Epithelial cell of esophagus (primary cell): ENCODE measurements at regions not wholly inside any gene's neighbourhood (a gene's known extent, or its start where the extent isn't known, plus 50 kb on each side); places are given as distances from the start of the nearest gene placed in this dataset.
A peak's percentile ranks its signal among the peaks of the same experiment; 100 is the strongest.

ENCODE experiments used
- DNase-seq: peaks from one replicate; pipeline ENCODE4 v3.0.0; 2010; ENCODE audit warnings: low read depth
- H3K4me3 ChIP-seq: 2 replicates; pipeline ENCODE4 v1.5.1; 2011; ENCODE audit warnings: mild to moderate bottlenecking, low read length, control low read depth
- CTCF ChIP-seq: IDR thresholded peaks from 2 replicates; pipeline ENCODE4 v1.5.1; 2011; ENCODE audit warnings: low read depth, mild to moderate bottlenecking, low read length, control low read depth, inconsistent platforms; ENCODE audit not compliant: insufficient read depth; ENCODE audit errors: missing control alignments

GRCh38 chr13:61187471-61187870, 228.2 kb downstream of the PCDH20 start:
- no peak for DNase-seq
- H3K4me3 ChIP-seq, result no peak overlapping the region
- no peak for TF ChIP-seq CTCF

- DNase-seq, result no peak
Observed at GRCh38 chr13:61183670-61184069, 232.0 kb downstream of the PCDH20 start.

GRCh38 chr13:61180234-61180633, 235.4 kb downstream of the PCDH20 start:
- H3K4me3 ChIP-seq, result no peak overlapping the region
- no peak for DNase-seq
- no peak for TF ChIP-seq CTCF

More at GRCh38 chr13:61183670-61184069, 232.0 kb downstream of the PCDH20 start:
- no peak for TF ChIP-seq CTCF
- no peak overlapping the region for H3K4me3 ChIP-seq

GRCh38 chr13:61179741-61180140, 235.9 kb downstream of the PCDH20 start:
- no peak overlapping the region for H3K4me3 ChIP-seq
- no peak for DNase-seq
- TF ChIP-seq CTCF, result no peak

GRCh38 chr13:61170856-61171255, 244.8 kb downstream of the PCDH20 start:
- no peak overlapping the region for H3K4me3 ChIP-seq
- no peak for TF ChIP-seq CTCF
- peak; percentile 15 for DNase-seq

GRCh38 chr13:61162636-61163035, 253.0 kb downstream of the PCDH20 start:
- H3K4me3 ChIP-seq, result no peak overlapping the region
- DNase-seq, result peak; percentile 17
- no peak for TF ChIP-seq CTCF

- no peak for DNase-seq
- TF ChIP-seq CTCF, result no peak
- H3K4me3 ChIP-seq, result no peak overlapping the region
Observed at GRCh38 chr13:61162106-61162505, 253.5 kb downstream of the PCDH20 start.
